Loucy (cell line): ENCODE measurements at regions not wholly inside any gene's neighbourhood (a gene's known extent, or its start where the extent isn't known, plus 50 kb on each side); places are given as distances from the start of the nearest gene placed in this dataset.

Experiments used
- H2AFZ ChIP-seq: fragments of 200-600 bp; sonication (generic); 2 replicates; pipeline ENCODE4 v1.6.0; 2016; ENCODE audit warnings: antibody characterized with exemption, mild to moderate bottlenecking, low read length, moderate library complexity
- H3F3A ChIP-seq: fragments of 200-600 bp; 2 replicates; pipeline ENCODE4 v1.6.0; 2016; ENCODE audit warnings: antibody characterized with exemption, low read depth, mild to moderate bottlenecking
- H3K27me3 ChIP-seq: fragments of 200-600 bp; sonication (generic); 2 replicates; pipeline ENCODE4 v1.6.1; 2014; ENCODE audit warnings: low read length, mild to moderate bottlenecking; ENCODE audit not compliant: insufficient read depth, poor library complexity, severe bottlenecking
- H3K36me3 ChIP-seq: fragments of 200-600 bp; sonication (generic); 2 replicates; pipeline ENCODE4 v1.6.1; 2016; ENCODE audit warnings: low read length; ENCODE audit not compliant: insufficient read depth
- H3K4me1 ChIP-seq: fragments of 200-600 bp; sonication (generic); 2 replicates; pipeline ENCODE4 v1.5.1; 2014; ENCODE audit warnings: low read length, mild to moderate bottlenecking; ENCODE audit not compliant: insufficient read depth, poor library complexity, severe bottlenecking
- H3K4me2 ChIP-seq: fragments of 200-600 bp; sonication (generic); 2 replicates; pipeline ENCODE4 v1.6.0; 2014; ENCODE audit warnings: antibody characterized with exemption, low read length, low read depth, mild to moderate bottlenecking; ENCODE audit not compliant: poor library complexity, severe bottlenecking
- H3K4me3 ChIP-seq: fragments of 200-600 bp; sonication (generic); 2 replicates; pipeline ENCODE4 v1.5.1; 2014; ENCODE audit warnings: low read length, mild to moderate bottlenecking, mixed read lengths; ENCODE audit not compliant: poor library complexity, severe bottlenecking
- H3K79me2 ChIP-seq: fragments of 200-600 bp; sonication (generic); 2 replicates; pipeline ENCODE4 v1.6.1; 2014; ENCODE audit warnings: low read length; ENCODE audit not compliant: insufficient read depth
- H3K9ac ChIP-seq: fragments of 200-600 bp; sonication (generic); 2 replicates; pipeline ENCODE4 v1.6.0; 2014; ENCODE audit warnings: mild to moderate bottlenecking, low read depth, low read length, moderate library complexity; ENCODE audit not compliant: poor library complexity, severe bottlenecking
- H3K9me2 ChIP-seq: fragments of 200-600 bp; sonication (generic); replicated peaks from 2 replicates; pipeline ENCODE4 v1.6.1; 2016; ENCODE audit warnings: low read depth, low read length, mixed read lengths
- H3K9me3 ChIP-seq: fragments of 200-600 bp; sonication (generic); 2 replicates; pipeline ENCODE4 v1.6.1; 2014; ENCODE audit warnings: mild to moderate bottlenecking, antibody characterized with exemption, low read length, low read depth; ENCODE audit not compliant: insufficient read depth
- H4K20me1 ChIP-seq: fragments of 200-600 bp; sonication (generic); 2 replicates; pipeline ENCODE4 v1.6.0; 2014; ENCODE audit warnings: antibody characterized with exemption, low read length, mild to moderate bottlenecking; ENCODE audit not compliant: insufficient read depth, poor library complexity, severe bottlenecking
- CTCF ChIP-seq: fragments of 200-600 bp; sonication (generic); conservative IDR thresholded peaks from 2 replicates; pipeline ENCODE4 v1.5.1; 2014; ENCODE audit warnings: mild to moderate bottlenecking, antibody characterized with exemption, low read length
- EZH2phosphoT487 ChIP-seq: fragments of 200-600 bp; IDR thresholded peaks from 2 replicates; pipeline ENCODE4 v1.6.1; 2018; ENCODE audit warnings: antibody characterized with exemption, mild to moderate bottlenecking, moderate library complexity, borderline replicate concordance

DNA sequence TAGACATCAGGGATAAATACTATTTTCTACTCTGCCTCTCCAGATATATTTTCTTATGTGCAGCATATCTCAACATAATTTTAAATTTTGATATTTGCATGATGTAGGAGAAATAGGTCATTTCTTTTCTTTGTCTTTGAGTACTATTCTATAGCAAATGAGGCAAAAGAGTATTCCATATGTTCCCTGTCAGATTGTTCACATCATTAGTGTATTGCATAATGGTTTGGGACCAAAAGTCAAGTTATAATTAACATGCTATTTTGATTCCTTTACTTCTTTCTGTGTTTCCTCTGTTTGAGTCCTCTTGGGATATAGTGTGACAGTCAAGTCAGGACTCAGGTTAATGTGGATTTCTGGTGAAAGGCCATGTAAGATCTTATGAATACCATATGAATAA is 864.6 kb upstream of the FBXO33 start:
- H3K79me2 ChIP-seq, result no peaks in the 10 kb centered on the region
- H3K9ac ChIP-seq, result no peak overlapping the region
- no peak for TF ChIP-seq EZH2phosphoT487
- no peak for TF ChIP-seq CTCF
- no peak overlapping the region for H3K4me3 ChIP-seq
- H3K4me2 ChIP-seq, result no peak overlapping the region
- H3F3A ChIP-seq, result no peaks in the 10 kb centered on the region
- no peaks in the 10 kb centered on the region for H4K20me1 ChIP-seq
- no peaks in the 10 kb centered on the region for H3K9me3 ChIP-seq
- no peaks in the 10 kb centered on the region for H3K4me1 ChIP-seq
- no peaks in the 10 kb centered on the region for H3K27me3 ChIP-seq
- H3K36me3 ChIP-seq, result no peaks in the 10 kb centered on the region
- H3K9me2 ChIP-seq, result no peaks in the 10 kb centered on the region
- H2AFZ ChIP-seq, result no peak overlapping the region

DNA sequence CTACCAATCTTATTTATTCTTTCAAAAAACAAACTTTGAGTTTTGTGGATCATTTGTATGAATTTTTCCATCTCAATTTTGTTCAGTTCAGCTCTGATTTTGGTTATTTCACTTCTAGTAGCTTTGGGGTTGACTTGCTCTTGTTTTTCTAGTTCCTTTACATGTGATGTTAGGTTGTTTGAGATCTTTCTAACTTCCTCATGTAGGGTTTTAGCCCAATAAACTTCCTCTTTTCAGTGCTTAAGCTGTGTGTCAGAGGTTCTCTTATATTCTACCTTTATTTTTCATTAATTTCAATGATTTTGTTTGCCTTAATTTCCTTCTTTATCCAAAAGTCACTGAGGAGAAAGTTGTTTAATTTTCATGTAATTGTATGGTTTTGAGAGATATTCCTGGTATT is 860.4 kb upstream of the FBXO33 start:
- no peak overlapping the region for H2AFZ ChIP-seq
- H4K20me1 ChIP-seq, result no peaks in the 10 kb centered on the region
- no peak overlapping the region for H3K9ac ChIP-seq
- no peak overlapping the region for H3K4me3 ChIP-seq
- H3K4me2 ChIP-seq, result no peak overlapping the region
- H3K79me2 ChIP-seq, result no peaks in the 10 kb centered on the region
- H3F3A ChIP-seq, result no peaks in the 10 kb centered on the region
- no peaks in the 10 kb centered on the region for H3K27me3 ChIP-seq
- TF ChIP-seq CTCF (no peak), EZH2phosphoT487 (no peak)
- no peaks in the 10 kb centered on the region for H3K9me2 ChIP-seq
- no peaks in the 10 kb centered on the region for H3K36me3 ChIP-seq
- H3K9me3 ChIP-seq, result no peaks in the 10 kb centered on the region
- no peaks in the 10 kb centered on the region for H3K4me1 ChIP-seq

GRCh38 chr14:40282196-40282595 is 850.0 kb upstream of the FBXO33 start:
- H3K9ac ChIP-seq, result no peak overlapping the region
- no peaks in the 10 kb centered on the region for H3F3A ChIP-seq
- H3K9me3 ChIP-seq, result no peaks in the 10 kb centered on the region
- H3K36me3 ChIP-seq, result no peaks in the 10 kb centered on the region
- H3K4me3 ChIP-seq, result no peak overlapping the region
- TF ChIP-seq CTCF (no peak), EZH2phosphoT487 (no peak)
- H2AFZ ChIP-seq, result no peak overlapping the region
- no peaks in the 10 kb centered on the region for H3K4me1 ChIP-seq
- no peak overlapping the region for H3K4me2 ChIP-seq
- no peaks in the 10 kb centered on the region for H4K20me1 ChIP-seq
- H3K79me2 ChIP-seq, result no peaks in the 10 kb centered on the region
- H3K9me2 ChIP-seq, result no peaks in the 10 kb centered on the region
- no peaks in the 10 kb centered on the region for H3K27me3 ChIP-seq
